ENCODE measurements at regions not wholly inside any gene's neighbourhood (a gene's known extent, or its start where the extent isn't known, plus 50 kb on each side); places are given as distances from the start of the nearest gene placed in this dataset.

DNA sequence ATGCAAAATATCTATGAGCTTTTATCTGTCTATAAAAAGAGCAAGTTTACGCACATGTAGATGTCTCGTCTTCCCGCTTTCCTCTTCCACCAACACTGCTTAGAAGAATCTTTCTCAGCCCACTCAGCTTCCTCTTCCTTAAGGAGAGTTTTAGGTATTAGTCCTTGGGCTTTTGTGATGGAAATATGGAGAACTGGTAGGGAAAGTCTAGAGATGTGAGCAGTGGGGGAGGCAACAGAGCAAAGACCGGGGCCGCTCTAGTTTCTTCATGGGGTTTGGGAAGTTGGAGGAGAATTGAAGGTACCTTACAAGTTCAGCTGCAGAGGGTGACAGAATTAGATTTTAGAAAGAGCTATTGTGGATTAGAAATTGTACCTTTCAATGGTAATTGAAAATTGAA, 56.3 kb upstream of the CPNE8 start:
- no peaks in the 10 kb centered on the region for H3K79me2 ChIP-seq (ENCODE audit: control insufficient read depth, insufficient read depth, low read length)
- no peaks in the 10 kb centered on the region for H3K4me1 ChIP-seq (ENCODE audit: control insufficient read depth, extremely low read depth, insufficient read depth, low read length)
- dilution Hi-C loops (cut with MboI; ENCODE audit: extremely low pct_ligation_motif_present, low sequenced_read_pairs), result no loop called here
- H3K27me3 ChIP-seq (ENCODE audit: control insufficient read depth, extremely low read depth, insufficient read depth, low read length), result no peaks in the 10 kb centered on the region
- H3K27ac ChIP-seq (ENCODE audit: control insufficient read depth, insufficient read depth, low read length), result no peak overlapping the region
- H4K20me1 ChIP-seq (ENCODE audit: control insufficient read depth, extremely low read depth, insufficient read depth, low read length), result no peaks in the 10 kb centered on the region
- no peak overlapping the region for H3K9ac ChIP-seq (ENCODE audit: control insufficient read depth, extremely low read depth, insufficient read depth, low read length)
- DNase-seq (ENCODE audit: low read depth, low spot score) (no peak), FAIRE-seq (no peak)
- no peaks in the 10 kb centered on the region for H3K36me3 ChIP-seq (ENCODE audit: control insufficient read depth in 2 of 2, extremely low read depth in 1 of 2, insufficient read depth in 2 of 2, low read length in 2 of 2)
- no peak overlapping the region for H3K4me2 ChIP-seq (ENCODE audit: control insufficient read depth, extremely low read depth, insufficient read depth, low read depth, low read length)
- no peak overlapping the region for H3K4me3 ChIP-seq (ENCODE audit: control insufficient read depth in 2 of 3, extremely low read depth in 1 of 3, insufficient read depth in 2 of 3, low read depth in 1 of 3, low read length in 3 of 3)
- H3K9me1 ChIP-seq (ENCODE audit: control insufficient read depth, extremely low read depth, insufficient read depth, low read length), result no peaks in the 10 kb centered on the region
- H2AFZ ChIP-seq (ENCODE audit: control insufficient read depth, low read length), result no peak overlapping the region
- H3K9me3 ChIP-seq (ENCODE audit: control insufficient read depth, low read depth, low read length), result no peaks in the 10 kb centered on the region
- TF ChIP-seq EZH2 (IDR thresholded peaks at IDR 0.05; ENCODE audit: low read length), result no peak
- TF ChIP-seq, protein P1, sequence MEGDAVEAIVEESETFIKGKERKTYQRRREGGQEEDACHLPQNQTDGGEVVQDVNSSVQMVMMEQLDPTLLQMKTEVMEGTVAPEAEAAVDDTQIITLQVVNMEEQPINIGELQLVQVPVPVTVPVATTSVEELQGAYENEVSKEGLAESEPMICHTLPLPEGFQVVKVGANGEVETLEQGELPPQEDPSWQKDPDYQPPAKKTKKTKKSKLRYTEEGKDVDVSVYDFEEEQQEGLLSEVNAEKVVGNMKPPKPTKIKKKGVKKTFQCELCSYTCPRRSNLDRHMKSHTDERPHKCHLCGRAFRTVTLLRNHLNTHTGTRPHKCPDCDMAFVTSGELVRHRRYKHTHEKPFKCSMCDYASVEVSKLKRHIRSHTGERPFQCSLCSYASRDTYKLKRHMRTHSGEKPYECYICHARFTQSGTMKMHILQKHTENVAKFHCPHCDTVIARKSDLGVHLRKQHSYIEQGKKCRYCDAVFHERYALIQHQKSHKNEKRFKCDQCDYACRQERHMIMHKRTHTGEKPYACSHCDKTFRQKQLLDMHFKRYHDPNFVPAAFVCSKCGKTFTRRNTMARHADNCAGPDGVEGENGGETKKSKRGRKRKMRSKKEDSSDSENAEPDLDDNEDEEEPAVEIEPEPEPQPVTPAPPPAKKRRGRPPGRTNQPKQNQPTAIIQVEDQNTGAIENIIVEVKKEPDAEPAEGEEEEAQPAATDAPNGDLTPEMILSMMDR (optimal IDR thresholded peaks at IDR 0.05 in 1 of 3, IDR thresholded peaks at IDR 0.05 in 1 of 3, conservative IDR thresholded peaks at IDR 0.05 in 1 of 3; ENCODE audit: extremely low read depth in 1 of 3, insufficient read depth in 2 of 3, low read length in 3 of 3), result no peak

DNA sequence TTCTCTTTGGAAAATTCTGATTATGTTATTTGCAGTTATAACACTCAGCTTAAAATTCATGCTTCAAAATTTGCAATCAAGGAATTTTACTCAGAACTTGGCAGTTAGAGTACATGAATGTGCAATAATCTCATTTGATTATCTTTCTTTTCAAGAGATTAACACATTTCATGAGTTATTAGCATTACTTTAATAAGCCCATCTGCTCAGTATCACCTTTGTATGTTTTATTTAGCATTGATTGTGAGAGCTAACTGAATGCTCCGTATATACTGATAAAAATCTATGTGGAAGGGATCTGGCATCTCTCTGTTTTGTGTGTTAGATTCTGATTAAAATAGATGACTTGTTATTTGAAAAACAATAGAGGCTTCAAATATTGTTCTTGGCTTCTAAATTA, 55.6 kb upstream of the CPNE8 start:
- Histone ChIP-seq H3K27me3 (ENCODE audit: control insufficient read depth, extremely low read depth, insufficient read depth, low read length) (no peaks in the 10 kb centered on the region), H3K9me1 (ENCODE audit: control insufficient read depth, extremely low read depth, insufficient read depth, low read length) (no peaks in the 10 kb centered on the region), H3K36me3 (ENCODE audit: control insufficient read depth in 2 of 2, extremely low read depth in 1 of 2, insufficient read depth in 2 of 2, low read length in 2 of 2) (no peaks in the 10 kb centered on the region), H2AFZ (ENCODE audit: control insufficient read depth, low read length) (no peak overlapping the region), H3K4me1 (ENCODE audit: control insufficient read depth, extremely low read depth, insufficient read depth, low read length) (no peaks in the 10 kb centered on the region), H3K9ac (ENCODE audit: control insufficient read depth, extremely low read depth, insufficient read depth, low read length) (no peak overlapping the region), H3K4me2 (ENCODE audit: control insufficient read depth, extremely low read depth, insufficient read depth, low read depth, low read length) (no peak overlapping the region), H3K4me3 (ENCODE audit: control insufficient read depth in 2 of 3, extremely low read depth in 1 of 3, insufficient read depth in 2 of 3, low read depth in 1 of 3, low read length in 3 of 3) (no peak overlapping the region), H3K79me2 (ENCODE audit: control insufficient read depth, insufficient read depth, low read length) (no peaks in the 10 kb centered on the region), H4K20me1 (ENCODE audit: control insufficient read depth, extremely low read depth, insufficient read depth, low read length) (no peaks in the 10 kb centered on the region), H3K27ac (ENCODE audit: control insufficient read depth, insufficient read depth, low read length) (no peak overlapping the region), H3K9me3 (ENCODE audit: control insufficient read depth, low read depth, low read length) (no peaks in the 10 kb centered on the region)
- dilution Hi-C loops (cut with MboI; ENCODE audit: extremely low pct_ligation_motif_present, low sequenced_read_pairs), result no loop called here
- FAIRE-seq, result no peak
- TF ChIP-seq EZH2 (IDR thresholded peaks at IDR 0.05; ENCODE audit: low read length), result no peak
- TF ChIP-seq, protein P1 (optimal IDR thresholded peaks at IDR 0.05 in 1 of 3, IDR thresholded peaks at IDR 0.05 in 1 of 3, conservative IDR thresholded peaks at IDR 0.05 in 1 of 3; ENCODE audit: extremely low read depth in 1 of 3, insufficient read depth in 2 of 3, low read length in 3 of 3), result no peak
- DNase-seq (ENCODE audit: low read depth, low spot score), result no peak

All from keratinocyte (primary cell).